ENCODE measurements at regions not wholly inside any gene's neighbourhood (a gene's known extent, or its start where the extent isn't known, plus 50 kb on each side); places are given as distances from the start of the nearest gene placed in this dataset.

DNA sequence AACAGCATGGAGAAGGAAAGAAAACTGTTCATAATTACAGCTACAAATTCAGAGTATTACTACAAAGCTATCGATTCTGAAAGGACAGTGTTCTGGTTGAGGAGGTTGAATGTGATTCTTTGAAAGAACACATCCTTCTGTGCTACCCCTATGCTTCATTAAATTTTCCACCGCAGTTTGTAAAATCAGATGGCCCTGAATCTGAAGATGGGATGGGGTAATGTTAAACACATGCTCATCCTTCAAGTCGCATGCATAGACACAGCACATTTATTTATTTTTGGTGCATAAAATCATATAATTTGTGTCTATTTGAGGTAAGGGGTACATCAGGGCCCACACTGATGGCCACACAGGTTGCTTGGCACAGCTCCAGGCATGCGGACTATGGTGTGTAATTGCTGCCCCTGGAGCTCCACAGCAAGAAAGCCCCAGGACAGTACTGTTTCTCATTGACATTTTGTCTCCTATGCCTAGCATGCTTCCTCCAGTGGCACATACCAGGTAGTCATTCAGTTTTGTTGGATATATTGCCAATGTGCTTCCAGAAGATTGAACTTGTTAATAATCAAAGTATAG lies 238.8 kb upstream of the TANK start:
- TF ChIP-seq, protein P1, sequence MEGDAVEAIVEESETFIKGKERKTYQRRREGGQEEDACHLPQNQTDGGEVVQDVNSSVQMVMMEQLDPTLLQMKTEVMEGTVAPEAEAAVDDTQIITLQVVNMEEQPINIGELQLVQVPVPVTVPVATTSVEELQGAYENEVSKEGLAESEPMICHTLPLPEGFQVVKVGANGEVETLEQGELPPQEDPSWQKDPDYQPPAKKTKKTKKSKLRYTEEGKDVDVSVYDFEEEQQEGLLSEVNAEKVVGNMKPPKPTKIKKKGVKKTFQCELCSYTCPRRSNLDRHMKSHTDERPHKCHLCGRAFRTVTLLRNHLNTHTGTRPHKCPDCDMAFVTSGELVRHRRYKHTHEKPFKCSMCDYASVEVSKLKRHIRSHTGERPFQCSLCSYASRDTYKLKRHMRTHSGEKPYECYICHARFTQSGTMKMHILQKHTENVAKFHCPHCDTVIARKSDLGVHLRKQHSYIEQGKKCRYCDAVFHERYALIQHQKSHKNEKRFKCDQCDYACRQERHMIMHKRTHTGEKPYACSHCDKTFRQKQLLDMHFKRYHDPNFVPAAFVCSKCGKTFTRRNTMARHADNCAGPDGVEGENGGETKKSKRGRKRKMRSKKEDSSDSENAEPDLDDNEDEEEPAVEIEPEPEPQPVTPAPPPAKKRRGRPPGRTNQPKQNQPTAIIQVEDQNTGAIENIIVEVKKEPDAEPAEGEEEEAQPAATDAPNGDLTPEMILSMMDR (IDR thresholded peaks at IDR 0.05): no peak
- TF ChIP-seq POLR2AphosphoS5 (IDR thresholded peaks at IDR 0.05) (no peak), POLR2A (IDR thresholded peaks at IDR 0.05) (no peak)
